GM19452 (cell line): ENCODE measurements at regions not wholly inside any gene's neighbourhood (a gene's known extent, or its start where the extent isn't known, plus 50 kb on each side); places are given as distances from the start of the nearest gene placed in this dataset.

Experiments
- ATAC-seq: cut with Tn5 transposase; IDR thresholded peaks from one replicate; pipeline ENCODE4 v1.9.1; 2021; ENCODE audit not compliant: unreplicated experiment

- no peak for ATAC-seq
Observed at GRCh38 chr1:114315631-114316030, 162.0 kb upstream of the SYT6 start.

GRCh38 chr1:114314576-114314975, 160.9 kb upstream of the SYT6 start:
- no peak for ATAC-seq

- ATAC-seq: no peak
Observed at GRCh38 chr1:114314098-114314497, 160.4 kb upstream of the SYT6 start.

GRCh38 chr1:114310695-114311271, 157.1 kb upstream of the SYT6 start:
- no peak for ATAC-seq

GRCh38 chr1:114302821-114303220, 149.2 kb upstream of the SYT6 start:
- no peak for ATAC-seq

GRCh38 chr1:114299331-114299975, 145.8 kb upstream of the SYT6 start:
- no peak for ATAC-seq

GRCh38 chr1:114298008-114298407, 144.3 kb upstream of the SYT6 start:
- ATAC-seq: no peak

GRCh38 chr1:114296413-114296812, 142.7 kb upstream of the SYT6 start:
- ATAC-seq: no peak

- no peak for ATAC-seq
Observed at GRCh38 chr1:114295321-114295720, 141.7 kb upstream of the SYT6 start.

- no peak for ATAC-seq
Observed at GRCh38 chr1:114292835-114293234, 139.2 kb upstream of the SYT6 start.

- no peak for ATAC-seq
Observed at GRCh38 chr1:114292194-114292593, 138.5 kb upstream of the SYT6 start.

- no peak for ATAC-seq
Observed at GRCh38 chr1:114290776-114291175, 137.1 kb upstream of the SYT6 start.

GRCh38 chr1:114290341-114290740, 136.7 kb upstream of the SYT6 start:
- no peak for ATAC-seq

- ATAC-seq: no peak
Observed at GRCh38 chr1:114289824-114290223, 136.2 kb upstream of the SYT6 start.

- ATAC-seq: no peak
Observed at GRCh38 chr1:114289306-114289705, 135.6 kb upstream of the SYT6 start.

GRCh38 chr1:114286960-114287359, 133.3 kb upstream of the SYT6 start:
- ATAC-seq: no peak

- no peak for ATAC-seq
Observed at GRCh38 chr1:114286179-114286578, 132.5 kb upstream of the SYT6 start.

- peak; percentile 84 for ATAC-seq
Observed at GRCh38 chr1:114282751-114283403, 129.2 kb upstream of the SYT6 start.

- ATAC-seq: no peak
Observed at GRCh38 chr1:114278911-114279310, 125.2 kb upstream of the SYT6 start.

GRCh38 chr1:114278430-114278829, 124.8 kb upstream of the SYT6 start:
- no peak for ATAC-seq

- no peak for ATAC-seq
Observed at GRCh38 chr1:114274621-114275317, 121.1 kb upstream of the SYT6 start.

GRCh38 chr1:114272593-114272992, 118.9 kb upstream of the SYT6 start:
- ATAC-seq: no peak
